NB4 (cell line): ENCODE measurements at regions not wholly inside any gene's neighbourhood (a gene's known extent, or its start where the extent isn't known, plus 50 kb on each side); places are given as distances from the start of the nearest gene placed in this dataset.
"Not testable (repeated sequence)": the region's sequence is repeated elsewhere in the genome, so short reads cannot be mapped to it uniquely, and the experiment has no call there.

Experiments
- DNase-seq: peaks from one replicate; pipeline ENCODE4 v3.0.0; 2010; ENCODE audit warnings: low read depth
- H3K4me3 ChIP-seq: one replicate; pipeline ENCODE4 v1.5.1; 2011; ENCODE audit warnings: mild to moderate bottlenecking, low read depth, low read length, moderate library complexity
- CTCF ChIP-seq: IDR thresholded peaks from one replicate; pipeline ENCODE4 v1.5.1; 2012; ENCODE audit warnings: low read depth, low read length
- MYC ChIP-seq: IDR thresholded peaks from 2 replicates; pipeline ENCODE4 v1.6.1; 2011; ENCODE audit warnings: low read depth, low read length
- POLR2A ChIP-seq: IDR thresholded peaks from 2 replicates; pipeline ENCODE4 v1.6.1; 2011; ENCODE audit warnings: mild to moderate bottlenecking; ENCODE audit not compliant: insufficient read length; ENCODE audit errors: extremely low read depth
- TF ChIP-seq, protein P1 (sequence below): IDR thresholded peaks from 2 replicates; pipeline ENCODE4 v1.6.1; 2011; ENCODE audit warnings: low read depth, low read length

GRCh38 chr2:226464380-226464779 lies 335.2 kb downstream of the IRS1 start:
- no peak for TF ChIP-seq POLR2A
- TF ChIP-seq CTCF = no peak
- no peak for TF ChIP-seq MYC
- TF ChIP-seq, protein P1, sequence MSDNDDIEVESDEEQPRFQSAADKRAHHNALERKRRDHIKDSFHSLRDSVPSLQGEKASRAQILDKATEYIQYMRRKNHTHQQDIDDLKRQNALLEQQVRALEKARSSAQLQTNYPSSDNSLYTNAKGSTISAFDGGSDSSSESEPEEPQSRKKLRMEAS = no peak
- no peak overlapping the region for H3K4me3 ChIP-seq
- DNase-seq = no peak

DNA sequence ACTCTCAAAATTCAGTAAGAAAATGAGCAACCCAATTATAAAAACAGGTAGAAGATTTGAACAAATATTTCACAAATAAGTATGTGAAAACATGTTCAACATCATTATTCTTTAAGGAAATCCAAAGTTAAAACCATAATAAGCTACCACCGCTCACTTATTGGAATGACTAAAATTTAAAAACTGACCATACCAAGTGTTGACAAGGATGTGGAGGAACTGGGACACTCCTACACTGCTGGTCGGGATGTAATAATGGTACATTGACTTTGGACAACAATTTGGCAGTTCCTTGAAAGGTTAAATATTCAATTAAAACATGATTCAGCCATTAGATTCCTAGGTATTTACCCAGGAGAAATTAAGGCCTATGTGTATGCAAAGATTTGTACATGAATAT lies 336.5 kb downstream of the IRS1 start:
- no peak overlapping the region for H3K4me3 ChIP-seq
- no peak for TF ChIP-seq POLR2A

DNA sequence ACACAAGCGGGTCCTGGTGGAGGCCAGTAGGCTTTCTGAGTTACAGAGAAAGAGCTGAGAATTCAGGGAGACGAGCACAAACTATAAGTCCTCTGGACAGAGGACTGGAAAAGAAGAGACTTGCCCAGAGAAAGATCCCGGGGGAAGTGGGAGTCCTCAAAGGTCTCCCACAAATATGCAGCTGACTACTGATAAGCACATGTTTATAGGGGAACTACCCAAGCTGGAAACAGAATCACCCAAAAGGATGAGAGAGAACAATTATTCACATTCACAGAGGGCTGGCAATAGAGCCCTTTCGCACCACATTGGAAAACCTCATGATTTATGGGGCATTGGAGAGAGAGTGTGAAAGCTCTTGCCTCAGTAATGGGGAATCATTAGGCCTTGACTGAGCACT lies 337.6 kb downstream of the IRS1 start:
- no peak for DNase-seq
- H3K4me3 ChIP-seq = no peak overlapping the region
- TF ChIP-seq, protein P1 = no peak
- TF ChIP-seq CTCF (no peak), MYC (no peak), POLR2A (no peak)

More for the DNA sequence above, 336.5 kb downstream of the IRS1 start:
- DNase-seq = no peak

- not testable (repeated sequence) for DNase-seq
These were observed 343.5 kb downstream of the IRS1 start for GRCh38 chr2:226456144-226456543.

GRCh38 chr2:226452768-226453167 lies 346.9 kb downstream of the IRS1 start:
- TF ChIP-seq, protein P1 = no peak
- TF ChIP-seq CTCF = no peak
- TF ChIP-seq MYC = no peak
- no peak for TF ChIP-seq POLR2A
- no peak overlapping the region for H3K4me3 ChIP-seq
- no peak for DNase-seq

More at GRCh38 chr2:226456144-226456543, 343.5 kb downstream of the IRS1 start:
- not testable (repeated sequence) for H3K4me3 ChIP-seq

GRCh38 chr2:226451486-226451885 lies 348.1 kb downstream of the IRS1 start:
- no peak overlapping the region for H3K4me3 ChIP-seq
- DNase-seq = no peak
- TF ChIP-seq MYC = no peak
- TF ChIP-seq POLR2A = no peak
- TF ChIP-seq, protein P1 = no peak

DNA sequence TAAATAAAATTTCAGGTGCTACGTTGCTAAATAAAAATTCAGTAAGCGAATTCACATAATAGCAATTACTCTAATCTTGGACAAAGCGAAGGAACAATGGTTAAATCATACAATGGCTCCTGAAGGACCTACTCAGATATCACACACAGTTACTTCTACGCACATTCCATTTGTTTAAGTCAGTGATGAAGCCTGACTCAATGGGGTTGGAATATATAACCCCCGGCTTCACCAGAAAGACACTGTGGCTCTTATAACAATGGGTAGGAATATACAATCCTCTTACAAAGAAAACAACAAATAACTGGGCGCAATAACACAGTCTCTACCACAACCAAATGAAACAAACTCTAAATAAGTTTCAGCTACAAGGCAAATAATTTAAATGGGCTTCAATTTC lies 349.5 kb downstream of the IRS1 start:
- DNase-seq = no peak
- TF ChIP-seq, protein P1 = no peak
- no peak for TF ChIP-seq MYC
- TF ChIP-seq CTCF = no peak
- TF ChIP-seq POLR2A = no peak
- H3K4me3 ChIP-seq = no peak overlapping the region
